Activated CD8-positive, alpha-beta memory T cell treated with anti-CD3 and anti-CD28 coated beads, Interleukin-2, amount 10 ng/mL, durations not matched to agents 7 days and 5 days (primary cell): ENCODE measurements at regions not wholly inside any gene's neighbourhood (a gene's known extent, or its start where the extent isn't known, plus 50 kb on each side); places are given as distances from the start of the nearest gene placed in this dataset.

Experiments
- ATAC-seq: fragments of 150-1000 bp; cut with Tn5 transposase; one replicate; pipeline ENCODE4 v1.10.0; 2021; ENCODE audit warnings: moderate library complexity
- CTCF ChIA-PET: fragments of 350-600 bp; sonication (Branson Sonifier 250); formaldehyde crosslinking; loops from one replicate; lab custom pipeline; 2021; ENCODE audit warnings: antibody characterized with exemption; lab: Charles Lee
- DNase-seq: peaks from one replicate; pipeline ENCODE4 v3.0.0-alpha.2; 2020
- H3K27ac Mint-ChIP-seq: one replicate; pipeline ENCODE4 v1.8.0; 2021; ENCODE audit warnings: mild to moderate bottlenecking, mixed read lengths
- H3K27me3 Mint-ChIP-seq: one replicate; pipeline ENCODE4 v1.8.0; 2021; ENCODE audit warnings: mixed read lengths
- H3K36me3 Mint-ChIP-seq: one replicate; pipeline ENCODE4 v1.8.0; 2021; ENCODE audit warnings: mild to moderate bottlenecking, mixed read lengths
- H3K4me1 Mint-ChIP-seq: one replicate; pipeline ENCODE4 v1.8.0; 2021; ENCODE audit warnings: mixed read lengths
- H3K4me3 Mint-ChIP-seq: one replicate; pipeline ENCODE4 v1.8.0; 2021; ENCODE audit warnings: mild to moderate bottlenecking, moderate library complexity, mixed read lengths
- H3K9me3 Mint-ChIP-seq: one replicate; pipeline ENCODE4 v1.8.0; 2022; ENCODE audit warnings: low read depth, mixed read lengths

GRCh38 chr6:119575721-119576120, 226.2 kb upstream of the MAN1A1 start:
- DNase-seq (no peak), ATAC-seq (no peak)
- Mint-ChIP-seq H3K27me3 (peaks cover 22% of the 10 kb centered on the region), H3K9me3 (peaks cover 4% of the 10 kb centered on the region), H3K36me3 (peaks cover 1% of the 10 kb centered on the region), H3K27ac (no peak overlapping the region), H3K4me1 (no peaks in the 10 kb centered on the region), H3K4me3 (no peak overlapping the region)
- CTCF ChIA-PET: no interaction called here

GRCh38 chr6:119568580-119568979, 219.0 kb upstream of the MAN1A1 start:
- DNase-seq: no peak
- no peak overlapping the region for H3K27ac Mint-ChIP-seq
- H3K4me1 Mint-ChIP-seq: no peaks in the 10 kb centered on the region
- H3K36me3 Mint-ChIP-seq: no peaks in the 10 kb centered on the region
- ATAC-seq: no peak
- H3K27me3 Mint-ChIP-seq: peaks cover 8% of the 10 kb centered on the region
- H3K9me3 Mint-ChIP-seq: no peaks in the 10 kb centered on the region
- CTCF ChIA-PET: no interaction called here
- H3K4me3 Mint-ChIP-seq: no peak overlapping the region

- CTCF ChIA-PET: no interaction called here
- Mint-ChIP-seq H3K4me1 (no peaks in the 10 kb centered on the region), H3K9me3 (no peaks in the 10 kb centered on the region), H3K27me3 (peaks cover 2% of the 10 kb centered on the region), H3K4me3 (no peak overlapping the region), H3K36me3 (no peaks in the 10 kb centered on the region), H3K27ac (no peak overlapping the region)
- DNase-seq (no peak), ATAC-seq (no peak)
Measured at GRCh38 chr6:119566546-119567260, 217.1 kb upstream of the MAN1A1 start.

GRCh38 chr6:119565893-119566292, 216.3 kb upstream of the MAN1A1 start:
- no peak for DNase-seq
- CTCF ChIA-PET: no interaction called here
- Mint-ChIP-seq H3K27ac (no peak overlapping the region), H3K4me1 (no peaks in the 10 kb centered on the region), H3K36me3 (no peaks in the 10 kb centered on the region), H3K9me3 (no peaks in the 10 kb centered on the region), H3K4me3 (no peak overlapping the region), H3K27me3 (peaks cover 2% of the 10 kb centered on the region)
- ATAC-seq: no peak

- no peak for DNase-seq
- no peaks in the 10 kb centered on the region for H3K36me3 Mint-ChIP-seq
- no peaks in the 10 kb centered on the region for H3K4me1 Mint-ChIP-seq
- no peak overlapping the region for H3K4me3 Mint-ChIP-seq
- no peak overlapping the region for H3K27ac Mint-ChIP-seq
- H3K9me3 Mint-ChIP-seq: no peaks in the 10 kb centered on the region
- CTCF ChIA-PET: no interaction called here
- no peak for ATAC-seq
- H3K27me3 Mint-ChIP-seq: peaks cover 3% of the 10 kb centered on the region
Measured at GRCh38 chr6:119562168-119562567, 212.6 kb upstream of the MAN1A1 start.

- H3K4me3 Mint-ChIP-seq: no peak overlapping the region
- CTCF ChIA-PET: no interaction called here
Measured at GRCh38 chr6:119559586-119559985, 210.0 kb upstream of the MAN1A1 start.

GRCh38 chr6:119557239-119557638, 207.7 kb upstream of the MAN1A1 start:
- no peak for ATAC-seq
- H3K36me3 Mint-ChIP-seq: no peaks in the 10 kb centered on the region
- no peak overlapping the region for H3K4me3 Mint-ChIP-seq
- no peaks in the 10 kb centered on the region for H3K4me1 Mint-ChIP-seq
- H3K27me3 Mint-ChIP-seq: peaks cover 3% of the 10 kb centered on the region
- H3K27ac Mint-ChIP-seq: no peak overlapping the region
- no peak for DNase-seq
- CTCF ChIA-PET: no interaction called here
- H3K9me3 Mint-ChIP-seq: no peaks in the 10 kb centered on the region

More at GRCh38 chr6:119559586-119559985, 210.0 kb upstream of the MAN1A1 start:
- DNase-seq (no peak), ATAC-seq (no peak)
- Mint-ChIP-seq H3K27ac (no peak overlapping the region), H3K4me1 (no peaks in the 10 kb centered on the region), H3K9me3 (no peaks in the 10 kb centered on the region), H3K27me3 (peaks cover 3% of the 10 kb centered on the region), H3K36me3 (no peaks in the 10 kb centered on the region)

GRCh38 chr6:119552021-119552420, 202.5 kb upstream of the MAN1A1 start:
- Mint-ChIP-seq H3K36me3 (no peaks in the 10 kb centered on the region), H3K9me3 (no peaks in the 10 kb centered on the region), H3K27ac (no peak overlapping the region), H3K27me3 (no peaks in the 10 kb centered on the region), H3K4me3 (no peak overlapping the region), H3K4me1 (no peaks in the 10 kb centered on the region)
- no peak for DNase-seq
- CTCF ChIA-PET: no interaction called here
- no peak for ATAC-seq

GRCh38 chr6:119547024-119547423, 197.5 kb upstream of the MAN1A1 start:
- CTCF ChIA-PET: no interaction called here
- no peaks in the 10 kb centered on the region for H3K36me3 Mint-ChIP-seq
- DNase-seq (no peak), ATAC-seq (no peak)
- no peaks in the 10 kb centered on the region for H3K9me3 Mint-ChIP-seq
- peaks cover 10% of the 10 kb centered on the region for H3K27me3 Mint-ChIP-seq
- no peak overlapping the region for H3K4me3 Mint-ChIP-seq
- H3K27ac Mint-ChIP-seq: no peak overlapping the region
- H3K4me1 Mint-ChIP-seq: peaks cover 7% of the 10 kb centered on the region

- H3K9me3 Mint-ChIP-seq: no peaks in the 10 kb centered on the region
Measured at GRCh38 chr6:119545245-119545644, 195.7 kb upstream of the MAN1A1 start.

GRCh38 chr6:119544325-119545175, 195.0 kb upstream of the MAN1A1 start:
- CTCF ChIA-PET: interaction anchor here (1.7 kb wide), 1 partner anchor 10 kb away, joined by 6 read pairs; no protein-coding TSS in a partner anchor
- no peaks in the 10 kb centered on the region for H3K9me3 Mint-ChIP-seq
- H3K27ac Mint-ChIP-seq: no peak overlapping the region
- DNase-seq (no peak), ATAC-seq (no peak)
- H3K4me1 Mint-ChIP-seq: peaks cover 7% of the 10 kb centered on the region
- H3K4me3 Mint-ChIP-seq: no peak overlapping the region
- H3K27me3 Mint-ChIP-seq: peaks cover 10% of the 10 kb centered on the region
- no peaks in the 10 kb centered on the region for H3K36me3 Mint-ChIP-seq

More at GRCh38 chr6:119545245-119545644, 195.7 kb upstream of the MAN1A1 start:
- no peak overlapping the region for H3K4me3 Mint-ChIP-seq
- H3K27ac Mint-ChIP-seq: no peak overlapping the region
- CTCF ChIA-PET: no interaction called here
- no peaks in the 10 kb centered on the region for H3K36me3 Mint-ChIP-seq
- ATAC-seq (no peak), DNase-seq (no peak)
- H3K4me1 Mint-ChIP-seq: peaks cover 7% of the 10 kb centered on the region
- peaks cover 10% of the 10 kb centered on the region for H3K27me3 Mint-ChIP-seq

- DNase-seq (no peak), ATAC-seq (no peak)
- Mint-ChIP-seq H3K4me3 (no peak overlapping the region), H3K4me1 (peaks cover 7% of the 10 kb centered on the region), H3K9me3 (no peaks in the 10 kb centered on the region), H3K27ac (no peak overlapping the region), H3K36me3 (no peaks in the 10 kb centered on the region), H3K27me3 (peaks cover 10% of the 10 kb centered on the region)
- CTCF ChIA-PET: interaction anchor here (1.7 kb wide), 1 partner anchor 9 kb away, joined by 6 read pairs; no protein-coding TSS in a partner anchor
Measured at GRCh38 chr6:119543332-119543731, 193.8 kb upstream of the MAN1A1 start.

- Mint-ChIP-seq H3K4me1 (peaks cover 7% of the 10 kb centered on the region), H3K27me3 (peaks cover 10% of the 10 kb centered on the region), H3K27ac (no peak overlapping the region), H3K36me3 (no peaks in the 10 kb centered on the region), H3K4me3 (no peak overlapping the region), H3K9me3 (no peaks in the 10 kb centered on the region)
- no peak for ATAC-seq
- no peak for DNase-seq
- CTCF ChIA-PET: no interaction called here
Measured at GRCh38 chr6:119542037-119542436, 192.5 kb upstream of the MAN1A1 start.
